Stimulated activated naive CD8-positive, alpha-beta T cell treated with anti-CD3 and anti-CD28 coated beads, Interleukin-15, Interleukin-2, amounts not matched to agents 100 U/mL and 50 U/mL, for 24 hours (primary cell): ENCODE measurements at regions not wholly inside any gene's neighbourhood (a gene's known extent, or its start where the extent isn't known, plus 50 kb on each side); places are given as distances from the start of the nearest gene placed in this dataset.
"Not testable (repeated sequence)": the region's sequence is repeated elsewhere in the genome, so short reads cannot be mapped to it uniquely, and the experiment has no call there.

Source experiments
- ATAC-seq: fragments of 150-1000 bp; cut with Tn5 transposase; one replicate; pipeline ENCODE4 v1.10.0; 2021
- DNase-seq: peaks from one replicate; pipeline ENCODE4 v3.0.0; 2021

DNA sequence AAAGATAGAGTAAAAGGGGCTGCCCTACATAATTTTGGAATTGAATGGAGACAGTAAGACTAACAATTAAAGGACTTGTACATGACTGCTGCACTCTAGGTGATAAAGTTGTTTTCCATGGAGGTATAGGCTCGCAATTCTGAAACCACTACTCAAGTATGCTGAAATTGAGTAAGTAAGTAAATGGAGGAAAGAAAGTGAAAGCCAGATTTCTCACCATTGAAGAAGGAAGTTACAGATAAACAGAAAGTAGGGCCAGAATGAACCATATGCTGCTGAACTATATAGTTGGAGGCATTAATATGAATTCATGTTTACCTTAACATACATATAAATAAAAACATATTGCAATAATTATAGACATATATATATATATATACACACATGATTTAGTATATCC lies 225.7 kb upstream of the ST6GAL2 start:
- no peak for DNase-seq
- no peak for ATAC-seq

DNA sequence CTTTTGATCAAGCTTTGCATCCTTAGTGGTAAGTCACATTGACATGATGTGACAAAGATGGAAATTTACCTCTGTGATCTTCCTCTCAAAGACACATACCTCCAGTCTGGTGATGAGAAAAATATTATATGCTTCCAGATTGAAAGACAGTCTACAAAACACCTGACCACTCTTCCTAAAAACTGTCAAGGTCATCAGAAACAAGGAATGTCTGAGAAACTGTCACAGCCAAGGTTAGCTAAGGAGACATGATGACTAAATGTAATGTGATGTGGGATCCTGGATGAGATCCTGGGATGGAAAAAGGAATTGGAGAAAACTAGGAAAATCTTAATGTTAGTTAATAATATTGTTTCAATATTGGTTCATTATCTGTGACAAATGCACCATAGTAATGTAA lies 226.6 kb upstream of the ST6GAL2 start:
- DNase-seq (no peak), ATAC-seq (no peak)

DNA sequence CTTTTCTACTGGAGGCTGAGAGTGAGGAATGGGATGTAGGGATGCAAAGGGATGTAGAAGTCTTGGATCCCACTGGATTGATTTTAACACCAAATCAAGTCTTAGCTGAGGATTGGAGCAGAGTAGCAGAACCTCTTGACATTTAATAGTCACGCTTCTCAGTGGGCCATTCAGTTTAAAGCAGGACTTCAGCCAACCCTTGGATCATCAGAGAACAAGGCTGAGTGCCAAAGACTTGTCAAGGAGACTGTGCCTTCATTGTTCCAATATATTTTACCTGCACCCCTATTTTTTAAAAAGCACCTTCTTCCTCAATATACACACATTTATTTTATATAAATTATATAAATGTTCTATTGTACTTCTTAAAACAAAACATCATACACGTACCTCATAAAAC lies 242.4 kb upstream of the ST6GAL2 start:
- ATAC-seq (no peak), DNase-seq (no peak)

DNA sequence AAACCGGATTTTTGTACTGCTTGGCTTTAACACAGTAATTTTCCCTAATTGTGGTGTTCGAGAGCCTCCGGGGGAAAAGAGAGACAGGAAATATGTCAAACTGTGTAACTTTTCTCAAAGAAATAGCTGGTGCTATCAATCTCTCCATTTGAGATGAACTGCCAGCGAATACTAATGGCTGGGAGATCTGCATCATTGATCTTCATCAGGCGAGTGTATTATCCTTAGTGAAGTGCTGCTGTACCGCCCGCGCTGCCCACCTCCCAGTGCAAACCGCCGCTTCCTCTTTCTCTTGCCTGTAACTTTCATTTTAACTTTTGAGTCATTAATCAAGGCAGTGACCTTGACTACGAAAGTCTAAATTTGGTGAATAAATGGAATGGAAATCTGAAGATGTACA lies 246.1 kb upstream of the ST6GAL2 start:
- ATAC-seq (no peak), DNase-seq (no peak)

DNA sequence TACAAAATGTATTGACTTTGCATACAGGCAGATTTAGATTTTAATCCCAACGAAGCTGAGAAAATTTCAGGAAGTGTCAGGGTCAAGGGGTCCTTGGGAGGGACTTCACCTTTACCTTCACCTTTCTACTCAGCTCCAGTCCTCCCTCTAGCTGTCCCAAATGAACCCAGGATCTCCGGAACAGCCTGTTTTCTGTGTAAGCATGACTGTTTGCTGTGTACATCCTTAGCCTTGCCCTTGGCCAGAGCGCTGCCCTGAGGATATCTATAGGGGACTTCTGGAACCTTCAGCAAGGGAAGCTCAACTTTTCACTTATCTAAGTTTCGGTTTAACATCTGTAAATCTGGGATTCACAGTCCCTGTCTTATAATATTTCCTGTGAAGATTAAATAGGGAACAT lies 246.8 kb upstream of the ST6GAL2 start:
- ATAC-seq (no peak), DNase-seq (no peak)

DNA sequence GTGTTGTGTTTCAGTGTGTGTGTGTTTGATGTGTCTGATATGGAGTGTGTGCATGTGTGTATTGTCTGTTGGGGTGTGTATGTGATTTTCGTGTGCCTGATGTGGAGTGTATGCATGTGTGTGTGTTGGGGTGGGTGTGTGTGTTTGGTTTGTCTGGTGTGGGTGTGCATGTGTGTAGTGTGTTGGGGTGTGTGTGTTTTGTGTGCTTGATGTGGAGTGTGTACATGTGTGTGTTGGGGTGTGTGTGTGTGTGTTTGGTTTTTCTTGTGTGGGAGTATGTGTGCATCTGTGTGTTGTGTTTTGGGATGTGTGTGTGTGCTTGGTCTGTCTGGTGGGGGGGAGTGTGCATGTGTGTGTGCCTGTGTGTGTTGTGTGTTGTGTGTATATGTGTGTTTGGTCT lies 247.4 kb upstream of the ST6GAL2 start:
- DNase-seq (no peak), ATAC-seq (no peak)

DNA sequence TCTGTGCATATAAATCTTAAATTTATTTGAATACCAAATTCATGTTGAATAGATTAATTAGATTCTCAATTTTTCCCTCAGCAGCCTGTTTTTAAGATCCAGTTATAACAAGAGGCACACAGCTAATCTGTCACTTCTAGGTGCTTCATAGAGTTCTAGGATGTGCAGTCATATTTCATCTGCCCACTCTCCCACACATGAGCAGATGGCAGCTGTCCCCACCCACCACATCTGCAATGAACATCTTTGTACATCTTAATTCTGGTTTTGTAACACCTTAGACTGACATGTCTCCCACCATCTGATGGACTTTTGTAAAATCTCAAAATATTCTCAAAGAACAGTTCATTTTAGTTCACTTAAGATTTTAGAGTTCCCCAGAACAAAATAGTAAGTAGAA lies 250.8 kb upstream of the ST6GAL2 start:
- ATAC-seq: no peak
- DNase-seq: no peak

DNA sequence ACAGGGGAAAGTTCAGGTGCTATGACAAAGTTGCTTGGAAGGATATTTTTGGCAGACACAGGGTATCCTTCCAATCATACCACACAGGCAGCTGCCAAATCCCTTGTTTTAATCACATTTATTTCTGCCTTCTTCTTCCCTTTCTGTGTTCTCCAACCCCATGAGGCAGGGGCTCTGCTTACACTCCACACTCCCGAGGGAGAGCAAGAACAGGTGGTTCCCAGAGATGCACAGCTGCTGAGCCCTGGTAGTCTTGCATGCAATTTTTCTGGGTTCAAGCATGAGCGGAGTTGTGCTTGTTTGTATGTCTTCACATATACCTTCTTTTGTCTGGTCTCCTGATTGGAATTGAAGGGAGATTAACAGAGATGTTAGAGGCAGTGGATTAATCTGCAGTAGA lies 251.7 kb upstream of the ST6GAL2 start:
- DNase-seq (no peak), ATAC-seq (no peak)

DNA sequence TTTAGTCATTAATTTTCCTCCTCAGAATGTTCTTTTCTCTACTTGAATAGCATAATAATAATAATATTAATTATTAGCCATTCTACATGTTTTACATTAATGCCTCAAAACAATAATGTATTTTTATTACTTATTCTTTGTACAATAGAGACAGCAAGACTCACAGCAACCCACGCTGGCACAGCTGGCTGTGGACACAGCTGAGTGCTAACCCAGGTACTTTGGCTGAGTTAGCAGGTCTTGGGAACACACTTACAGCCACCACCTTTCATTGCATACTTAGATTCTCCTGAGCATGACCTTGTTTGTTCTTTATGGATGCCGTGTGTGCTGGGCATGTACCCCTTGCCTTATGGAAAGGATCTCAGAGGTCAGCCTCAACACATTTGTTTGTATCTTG lies 260.2 kb upstream of the ST6GAL2 start:
- ATAC-seq (no peak), DNase-seq (no peak)

DNA sequence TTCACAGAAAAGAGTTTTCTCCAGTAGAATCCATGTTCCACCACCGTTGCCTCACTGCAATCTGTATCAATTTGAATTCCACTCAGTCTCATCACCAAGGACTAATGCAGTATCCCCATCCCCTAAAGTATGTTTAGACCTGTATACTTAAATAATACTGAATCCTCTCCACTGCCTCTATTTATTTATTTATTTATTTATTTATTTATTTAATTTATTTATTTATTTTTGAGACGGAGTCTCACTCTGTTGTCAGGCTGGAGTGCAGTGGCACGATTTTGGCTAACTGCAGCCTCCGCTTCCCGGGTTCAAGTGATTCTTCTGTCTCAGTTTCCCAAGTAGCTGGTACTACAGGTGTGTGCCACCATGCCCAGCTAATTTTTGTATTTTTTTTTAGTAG lies 260.7 kb upstream of the ST6GAL2 start:
- DNase-seq, ATAC-seq: not testable (repeated sequence)

DNA sequence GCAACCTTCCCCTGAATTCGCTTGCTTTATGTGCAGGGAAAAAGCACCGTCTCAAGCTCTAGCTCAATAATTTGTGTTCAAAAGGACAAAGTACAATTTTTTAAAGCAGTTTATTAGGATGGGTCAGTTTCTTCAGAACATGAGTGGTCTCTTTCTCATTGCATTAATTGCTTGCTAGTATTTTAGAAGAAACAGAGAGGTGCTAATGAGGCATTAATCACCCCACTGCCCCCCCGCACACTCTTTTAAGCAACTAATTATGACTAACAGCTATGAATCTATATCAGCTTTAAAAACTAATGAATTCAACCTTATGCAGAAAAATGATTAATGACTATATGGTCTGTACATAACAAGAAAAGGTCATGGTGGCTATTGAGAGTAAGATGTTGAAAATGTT lies 262.1 kb upstream of the ST6GAL2 start:
- ATAC-seq (no peak), DNase-seq (no peak)

DNA sequence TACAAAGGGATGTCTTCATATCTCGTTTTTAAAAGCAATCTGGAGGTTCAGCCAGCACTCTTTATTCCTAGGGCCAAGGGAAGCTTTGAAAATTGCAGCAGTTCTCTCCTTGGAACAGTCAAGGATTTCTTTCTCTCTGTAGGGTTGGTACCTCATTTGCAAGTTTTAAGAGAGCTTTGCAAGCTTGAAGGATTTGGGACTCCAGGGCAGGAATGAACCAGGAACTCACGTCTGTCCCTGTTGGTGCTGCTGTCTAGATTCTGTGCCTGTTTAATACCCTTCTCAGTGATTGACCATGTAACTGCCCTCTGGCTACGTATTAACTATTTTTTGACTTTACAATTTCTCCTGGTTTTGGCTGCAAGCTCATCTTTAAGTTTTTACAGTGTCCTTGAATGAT lies 262.5 kb upstream of the ST6GAL2 start:
- ATAC-seq (no peak), DNase-seq (no peak)

DNA sequence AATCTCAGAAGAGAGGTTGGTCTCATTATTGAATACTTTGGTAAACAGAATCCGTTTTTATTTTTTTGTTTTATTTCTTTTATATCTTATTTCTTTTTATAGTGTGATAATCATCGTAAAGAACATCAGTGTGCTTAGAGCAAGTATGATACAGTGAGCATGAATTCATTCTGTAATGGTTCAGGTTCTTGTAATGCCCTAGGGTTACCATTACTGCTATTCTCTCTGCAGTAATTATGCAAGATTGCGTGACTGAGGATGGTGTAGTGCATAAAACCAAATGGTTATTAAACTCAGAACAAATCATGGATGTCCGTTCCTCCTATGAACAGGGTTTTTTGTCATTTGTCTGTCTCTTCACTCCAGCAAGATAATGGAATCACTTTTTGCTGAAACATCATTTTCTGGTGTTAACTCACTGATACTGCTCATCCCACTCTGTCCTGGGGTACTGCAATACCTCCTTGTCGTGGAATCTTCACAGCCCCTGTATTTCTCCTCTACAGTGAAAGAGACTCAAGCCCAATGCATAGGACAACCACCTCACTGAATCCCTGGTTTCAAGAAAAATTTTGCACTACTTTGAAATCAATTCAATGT lies 274.8 kb upstream of the ST6GAL2 start:
- ATAC-seq (no peak), DNase-seq (no peak)

DNA sequence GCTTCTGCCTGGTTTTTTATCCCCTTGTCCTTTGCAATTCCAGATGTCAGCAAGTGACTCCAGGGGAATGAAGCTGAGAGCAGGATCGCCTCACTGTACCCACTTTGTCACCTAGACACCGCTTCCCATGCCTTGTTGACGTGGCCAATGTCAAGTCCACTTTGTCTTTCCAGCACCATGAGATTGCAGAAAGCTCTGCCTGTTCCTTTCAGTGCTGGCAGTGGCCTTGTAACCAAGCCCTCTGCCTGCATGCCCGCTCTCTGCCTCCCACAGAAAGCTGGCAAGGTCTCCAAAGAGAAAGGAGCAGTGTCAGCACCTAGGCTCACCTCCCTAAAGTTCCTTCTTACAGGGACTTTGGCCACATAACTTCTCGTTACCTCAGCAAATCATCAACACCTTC lies 282.2 kb upstream of the ST6GAL2 start:
- no peak for DNase-seq
- no peak for ATAC-seq

DNA sequence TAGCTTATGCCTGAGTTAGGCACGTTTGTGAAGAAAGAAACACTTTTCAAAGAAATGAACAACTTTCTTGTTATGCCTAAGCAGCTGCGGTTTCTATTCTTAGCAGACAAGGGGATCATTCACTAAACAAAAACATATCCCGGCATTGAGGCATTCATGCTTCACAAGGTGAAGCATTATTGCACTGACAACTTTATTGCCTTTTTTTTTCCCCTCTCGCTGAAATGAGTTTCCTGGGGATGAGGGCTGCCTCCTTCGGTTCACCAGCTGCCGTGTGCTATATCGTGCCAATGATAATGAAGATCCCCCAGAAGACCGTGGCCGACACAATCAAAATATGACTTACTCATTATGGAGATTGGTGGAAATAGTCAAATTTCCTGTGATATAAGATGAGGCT lies 288.2 kb upstream of the ST6GAL2 start:
- DNase-seq (no peak), ATAC-seq (no peak)

DNA sequence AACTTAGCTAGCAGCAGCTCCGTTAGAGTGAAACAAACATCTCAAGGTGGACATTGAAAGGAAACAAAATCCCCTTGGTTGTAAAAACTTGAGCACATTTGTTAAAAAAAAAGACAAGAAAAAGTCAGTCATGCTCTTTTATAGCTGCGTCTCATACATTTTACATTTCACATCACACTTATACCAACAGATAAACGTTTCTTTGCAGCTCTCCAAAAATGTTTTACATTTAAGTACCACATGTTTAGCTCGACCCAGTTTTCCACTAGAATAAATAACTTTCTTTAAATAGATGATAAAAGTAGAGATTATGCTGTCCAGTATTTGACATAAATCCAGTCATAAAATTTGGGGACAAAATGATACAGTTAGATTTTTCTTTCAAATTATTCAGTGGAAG lies 297.0 kb upstream of the ST6GAL2 start:
- ATAC-seq: no peak

DNA sequence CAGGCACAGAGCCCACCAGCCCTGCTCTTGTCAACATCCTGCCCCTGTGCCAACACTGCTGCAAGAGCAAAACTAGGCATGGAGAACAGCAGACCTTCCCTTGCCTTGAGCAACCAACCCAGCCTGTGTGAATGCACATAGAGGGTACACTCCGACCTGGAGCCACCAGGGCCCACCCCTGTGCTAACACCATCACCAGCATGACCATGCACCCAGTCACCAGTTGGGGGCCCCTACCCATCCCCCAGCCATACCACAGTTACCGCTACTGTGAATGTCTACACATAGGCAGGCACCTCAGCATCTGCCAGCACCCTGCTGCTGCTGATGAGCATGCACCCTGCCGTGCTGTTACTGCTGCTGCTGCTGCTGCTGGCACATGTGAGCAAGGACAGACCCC lies 301.9 kb upstream of the ST6GAL2 start:
- no peak for ATAC-seq
- no peak for DNase-seq

More for the DNA sequence above, 297.0 kb upstream of the ST6GAL2 start:
- DNase-seq: no peak

DNA sequence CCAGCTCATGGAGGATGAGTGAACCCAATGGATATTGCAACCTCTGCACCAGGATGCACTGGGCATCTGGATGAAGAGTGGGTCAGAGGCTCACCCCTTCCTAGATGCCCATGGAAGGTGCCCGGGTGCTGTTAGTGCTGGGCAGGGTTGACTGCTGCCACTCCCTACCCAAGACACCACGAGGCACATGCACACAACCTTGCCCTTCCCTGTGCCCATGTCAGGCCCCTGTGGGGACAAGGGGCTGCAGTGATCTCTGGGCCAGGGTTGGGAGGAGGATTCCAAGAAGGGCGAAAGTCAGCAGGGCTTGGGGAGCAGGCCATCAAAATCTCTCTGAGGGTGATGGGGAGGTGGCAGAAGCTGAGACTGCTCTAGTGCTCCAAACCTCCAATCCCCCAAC lies 309.7 kb upstream of the ST6GAL2 start:
- no peak for DNase-seq
- no peak for ATAC-seq

DNA sequence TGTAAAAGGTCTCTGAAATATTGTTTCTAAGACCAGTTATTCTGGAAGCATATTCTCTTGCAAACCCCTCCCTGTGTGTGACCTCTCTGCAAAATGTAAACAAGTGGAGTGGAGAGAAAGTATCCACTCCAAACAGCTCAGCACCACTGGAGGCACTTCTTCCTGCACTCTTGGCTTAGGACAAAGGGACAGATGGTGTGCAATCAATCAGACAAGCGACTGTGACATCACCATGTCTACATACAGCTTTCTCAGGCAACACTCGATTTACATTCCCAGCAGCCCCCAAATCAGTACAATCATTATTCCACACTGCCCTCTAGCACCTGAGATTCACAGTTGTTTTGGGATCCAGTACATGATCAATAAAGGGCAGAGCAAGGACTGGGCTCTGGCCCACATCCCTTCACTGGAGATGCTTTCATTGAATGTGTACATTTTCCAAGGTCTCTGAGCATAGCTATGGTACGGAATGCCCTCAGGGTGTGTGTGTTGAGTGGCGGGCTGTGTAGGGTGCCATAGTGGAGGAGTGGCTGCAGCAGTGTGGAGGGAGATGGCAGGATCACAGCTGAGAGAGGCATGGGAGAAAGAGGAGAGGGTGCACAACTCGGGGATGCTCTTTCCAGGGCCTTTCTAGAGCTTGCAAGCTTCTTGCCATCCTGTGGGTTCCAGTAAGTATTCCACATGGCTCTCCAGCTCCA lies 311.8 kb upstream of the ST6GAL2 start:
- DNase-seq: no peak
- no peak for ATAC-seq

DNA sequence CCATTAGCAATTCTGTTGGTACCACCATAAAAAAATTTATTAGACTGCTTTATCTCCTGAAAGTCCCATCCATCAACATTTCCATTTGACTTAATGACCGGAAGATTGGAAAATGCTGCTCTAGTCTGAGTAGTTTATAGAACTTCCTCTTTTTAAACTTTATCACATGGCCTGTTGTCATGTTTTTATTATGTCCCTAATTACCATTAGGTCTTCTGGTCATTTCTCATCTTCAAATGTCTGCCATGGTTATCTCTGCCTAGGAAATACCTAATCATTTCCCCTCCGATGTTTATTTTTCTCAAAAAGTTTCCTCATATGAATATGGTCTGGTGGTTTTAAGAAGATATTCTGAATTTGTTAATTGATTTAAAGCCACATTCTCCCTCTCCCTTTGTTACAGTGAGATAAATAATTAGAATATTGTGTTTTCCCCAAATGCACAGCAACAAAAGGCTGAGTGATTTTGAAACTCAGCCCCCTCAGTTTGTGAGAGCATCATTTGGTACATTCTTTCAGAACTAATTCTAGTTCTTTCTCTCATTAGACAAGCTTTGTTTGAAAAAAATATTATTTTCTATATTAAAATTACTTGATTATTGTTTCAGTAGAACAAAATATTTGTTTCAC lies 317.1 kb upstream of the ST6GAL2 start:
- ATAC-seq (no peak), DNase-seq (no peak)

DNA sequence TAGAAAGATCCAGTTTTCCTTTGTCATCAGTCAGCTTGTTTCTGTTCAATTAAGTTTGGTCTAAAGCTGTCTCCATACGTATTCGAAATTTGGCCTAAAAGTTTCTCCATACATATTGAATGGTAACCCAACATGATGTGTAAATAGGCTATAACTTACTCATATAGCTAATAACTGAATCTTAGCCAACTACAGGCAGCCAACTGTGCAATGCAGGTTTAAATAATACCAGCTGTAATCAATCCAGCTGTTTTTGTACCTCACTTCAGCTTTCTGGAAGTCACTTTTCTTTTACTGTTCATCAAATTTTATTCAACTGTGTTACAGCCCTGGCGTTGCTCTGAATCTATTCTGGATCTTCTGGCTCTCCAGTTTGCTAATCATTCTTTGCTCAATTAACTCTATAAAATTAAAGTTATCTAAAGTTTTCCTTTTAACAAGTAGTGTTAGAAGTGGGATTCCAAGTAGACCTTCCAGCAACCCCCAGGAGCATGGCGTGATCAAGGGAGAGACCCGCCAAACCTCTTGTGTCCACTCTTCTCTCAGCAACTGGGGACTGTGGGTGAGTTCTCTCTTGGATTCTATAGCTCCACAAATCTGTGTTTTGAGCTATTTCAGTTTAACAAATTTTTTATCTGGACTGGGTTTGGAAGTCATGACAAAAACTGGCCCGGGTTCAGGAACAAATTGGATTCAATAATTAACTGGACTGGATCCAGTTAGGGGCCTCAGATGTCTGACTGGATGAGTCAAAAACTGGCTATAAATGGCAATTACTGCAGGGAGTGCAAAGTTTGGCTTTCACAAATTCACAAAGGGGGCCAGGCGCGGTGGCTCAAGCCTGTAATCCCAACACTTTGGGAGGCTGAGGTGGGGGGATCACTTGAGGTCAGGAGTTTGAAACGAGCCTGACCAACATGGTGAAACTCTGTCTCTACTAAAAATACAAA lies 329.7 kb upstream of the ST6GAL2 start:
- ATAC-seq: no peak
- DNase-seq: no peak

DNA sequence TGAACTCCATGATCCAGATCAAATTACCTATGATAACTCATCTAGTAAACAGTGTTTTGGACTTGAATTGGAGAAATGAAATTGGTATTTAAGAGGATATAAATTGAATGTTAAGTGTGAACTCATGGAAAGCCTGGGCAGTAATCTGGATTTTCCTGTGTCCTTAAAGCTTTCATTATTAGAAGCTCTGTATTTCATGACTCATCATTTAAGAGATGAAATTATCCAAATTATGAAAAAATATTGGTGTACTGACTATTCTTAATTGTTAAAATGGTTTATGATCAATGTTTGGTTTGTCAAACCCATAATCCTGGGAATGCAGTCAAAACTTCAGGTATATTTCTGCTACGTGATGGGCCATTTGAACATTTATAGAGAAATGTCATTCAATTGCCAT lies 332.2 kb upstream of the ST6GAL2 start:
- DNase-seq (no peak), ATAC-seq (no peak)

DNA sequence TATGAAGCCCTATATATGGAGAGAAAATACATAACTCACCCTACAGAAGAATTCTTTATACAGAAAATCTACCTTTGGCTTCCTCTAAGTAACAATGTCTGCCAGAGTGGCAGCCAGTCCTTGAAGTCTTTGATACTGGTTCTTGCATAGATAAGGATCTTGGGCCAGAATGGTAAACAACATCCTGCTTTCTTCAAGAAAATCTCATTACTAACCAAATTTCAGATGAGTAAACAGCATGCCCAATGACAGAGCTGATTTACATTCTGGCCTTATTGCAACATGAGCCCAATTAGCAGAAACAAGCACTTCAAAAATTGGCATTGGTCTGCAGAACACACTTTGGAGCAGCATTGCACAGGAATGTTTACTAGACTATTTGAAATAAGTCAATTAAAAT lies 336.5 kb upstream of the ST6GAL2 start:
- ATAC-seq: no peak
- no peak for DNase-seq
